NCI-H1436 treated with DMSO at 0.1 percent for 48 hours (cell line): ENCODE measurements at regions not wholly inside any gene's neighbourhood (a gene's known extent, or its start where the extent isn't known, plus 50 kb on each side); places are given as distances from the start of the nearest gene placed in this dataset.
"Not testable (repeated sequence)": the region's sequence is repeated elsewhere in the genome, so short reads cannot be mapped to it uniquely, and the experiment has no call there.

Source experiments
- DNase-seq: peaks from one replicate; lab custom pipeline; 2025; lab: John Stamatoyannopoulos, UW

DNA sequence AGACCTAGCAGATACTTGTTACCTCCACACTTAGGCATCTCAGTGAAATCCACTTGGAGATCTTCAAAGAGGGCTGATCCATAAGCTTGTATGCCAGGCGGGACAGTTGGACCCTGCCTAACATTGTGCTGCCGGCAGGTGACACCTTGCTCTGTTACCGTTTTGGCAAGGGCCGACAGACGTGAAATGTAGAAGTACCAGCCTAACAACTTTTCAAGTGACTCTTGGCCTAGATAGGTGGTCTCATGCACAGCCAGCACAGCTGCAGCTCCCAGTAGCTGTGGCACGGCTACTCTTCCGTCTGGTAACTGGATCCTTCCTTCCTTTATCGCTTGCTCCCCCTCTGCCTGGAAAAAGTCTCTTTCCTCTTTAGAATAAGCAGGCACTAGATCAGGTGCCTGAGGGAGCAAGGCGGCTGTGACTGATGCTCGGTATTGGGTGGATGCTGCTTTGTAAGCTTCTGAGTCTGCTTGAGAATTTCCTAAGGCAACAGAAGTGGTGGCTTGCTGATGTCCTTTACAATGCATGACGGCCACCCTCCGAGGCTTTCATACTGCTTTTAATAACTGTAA lies 713.5 kb downstream of the AMY1C start:
- no peak for DNase-seq

DNA sequence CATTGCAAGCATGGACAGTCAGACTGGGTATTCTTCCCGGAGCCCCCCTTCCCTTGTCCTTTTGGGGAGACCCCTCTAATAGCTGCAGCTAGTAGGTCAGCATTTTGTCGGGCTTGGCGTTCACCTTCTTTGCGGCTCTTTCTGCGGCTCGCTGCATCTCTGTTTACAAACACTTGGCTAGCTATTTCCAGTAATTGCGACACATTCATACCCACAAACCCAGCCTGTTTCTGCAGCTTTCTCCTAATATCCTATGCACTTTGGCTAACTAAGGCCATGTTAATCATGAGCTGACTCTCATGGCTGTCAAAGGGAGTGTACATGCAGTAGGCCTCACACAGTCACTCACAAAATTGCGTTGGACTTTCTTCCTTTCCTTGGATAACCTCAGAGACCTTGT lies 716.4 kb downstream of the AMY1C start:
- no peak for DNase-seq

DNA sequence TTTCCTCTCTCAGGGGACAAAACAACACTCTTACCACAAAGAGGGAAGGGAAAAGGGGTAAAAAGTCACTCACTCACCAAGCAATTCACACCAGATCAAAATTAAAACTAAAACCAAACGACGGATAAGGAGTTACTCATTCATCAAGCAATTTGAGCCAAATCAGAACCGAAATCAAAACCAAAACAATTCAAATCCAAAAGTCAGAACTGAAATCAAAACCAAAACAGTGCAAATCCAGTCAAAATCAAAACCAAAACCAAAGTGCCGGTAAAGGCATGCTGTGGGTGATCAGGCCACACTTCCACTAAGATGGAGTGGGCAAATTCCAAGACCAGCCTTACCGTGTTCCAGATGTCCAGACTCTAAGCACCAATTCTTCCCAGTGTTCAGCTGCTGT lies 717.9 kb downstream of the AMY1C start:
- DNase-seq: no peak

DNA sequence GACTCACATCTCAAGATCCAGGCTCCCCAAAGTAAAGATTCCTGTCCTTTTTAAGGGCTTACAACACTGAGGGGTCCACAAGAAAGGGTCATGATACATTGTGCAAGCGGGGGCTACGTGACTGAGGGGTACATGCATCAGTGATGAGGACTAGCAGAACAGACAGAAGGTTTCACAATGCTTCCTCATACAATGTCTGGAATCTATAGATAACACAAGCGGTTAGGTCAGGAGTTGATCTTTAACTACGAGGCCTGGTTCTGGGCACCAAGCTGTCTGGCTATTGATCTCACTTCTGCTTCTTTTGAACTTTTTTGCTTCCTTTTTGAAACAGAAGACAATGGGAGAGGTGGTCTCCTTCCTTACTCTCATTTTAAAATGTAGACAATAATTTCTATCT lies 718.6 kb downstream of the AMY1C start:
- no peak for DNase-seq

DNA sequence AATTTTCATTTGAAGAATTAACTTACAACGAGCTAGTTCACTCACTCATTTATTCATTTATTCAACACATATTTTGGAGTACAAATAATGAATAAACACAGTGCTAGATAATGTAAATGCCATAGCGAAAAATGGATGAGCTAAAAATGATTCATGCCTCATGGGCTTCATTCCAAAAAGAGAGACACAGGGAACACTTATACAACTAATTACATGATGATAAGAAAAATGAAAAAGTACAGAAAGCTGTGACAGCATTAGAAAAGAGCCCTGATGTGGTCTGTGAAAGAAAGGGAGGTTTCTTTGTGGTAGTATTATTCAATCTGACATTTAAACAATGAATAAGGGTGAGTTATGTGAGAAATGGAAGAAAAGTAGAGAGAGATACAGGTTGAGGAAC lies 726.4 kb downstream of the AMY1C start:
- DNase-seq: no peak

DNA sequence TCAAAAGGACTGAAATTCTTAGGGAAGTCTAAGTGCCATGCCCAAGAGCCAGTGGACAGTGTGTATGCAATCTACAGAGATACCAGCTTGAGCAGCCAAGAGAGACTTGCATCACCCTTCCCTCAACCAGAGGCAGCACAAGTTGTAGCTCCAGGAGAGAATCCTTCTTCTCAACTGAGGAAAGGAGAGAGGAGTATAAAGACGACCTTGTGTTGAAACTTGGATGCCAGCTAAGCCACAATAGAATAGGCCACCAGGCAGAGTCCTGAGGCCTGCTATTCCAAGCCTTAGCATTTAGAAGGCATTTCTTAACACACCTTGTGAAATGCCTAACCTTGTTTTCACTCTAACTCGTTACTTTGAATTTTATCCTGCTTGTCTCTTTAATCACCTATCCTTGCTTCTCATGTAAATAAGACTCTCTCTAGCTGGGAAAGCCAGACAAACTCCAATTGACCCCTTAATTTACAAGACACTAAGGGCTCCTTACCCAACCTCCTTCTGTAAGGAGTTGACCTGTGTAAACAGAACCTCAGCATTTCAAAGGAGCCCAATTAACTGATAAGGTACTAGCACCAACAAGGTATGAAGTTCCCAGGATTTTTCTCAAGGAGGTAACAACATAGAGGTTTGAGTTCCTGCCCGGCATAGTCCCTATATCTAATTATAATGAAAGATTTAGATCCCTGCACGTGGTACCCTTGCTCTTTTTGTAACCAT lies 738.8 kb downstream of the AMY1C start:
- no peak for DNase-seq

DNA sequence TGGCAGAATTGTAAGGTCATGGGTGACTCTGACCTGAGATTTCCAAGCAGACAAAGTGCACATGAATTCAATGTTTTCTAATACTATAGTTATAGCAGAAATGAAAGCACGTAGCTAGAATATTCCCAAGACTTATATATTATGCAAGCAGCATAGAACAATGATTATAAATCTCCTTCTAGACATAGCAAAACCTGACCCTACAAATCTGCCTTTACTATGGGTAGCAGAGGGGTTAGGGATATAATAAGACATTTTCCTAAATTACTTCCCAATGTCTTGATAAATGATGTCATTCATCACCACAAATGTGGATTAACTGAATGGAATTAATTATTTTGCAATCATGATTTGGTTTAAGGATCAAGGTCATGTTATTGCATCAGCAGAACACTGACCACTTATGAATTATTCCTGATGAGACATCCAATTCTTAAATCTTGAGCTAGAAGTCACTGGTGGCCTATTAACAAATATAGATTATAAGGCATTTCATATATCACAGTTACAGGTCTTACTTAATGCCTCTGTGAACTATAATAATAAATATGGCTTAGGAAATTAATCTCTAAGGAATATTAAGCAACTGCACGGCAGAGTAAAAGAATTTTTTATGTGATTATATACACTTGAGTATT lies 776.6 kb downstream of the AMY1C start:
- DNase-seq: no peak

DNA sequence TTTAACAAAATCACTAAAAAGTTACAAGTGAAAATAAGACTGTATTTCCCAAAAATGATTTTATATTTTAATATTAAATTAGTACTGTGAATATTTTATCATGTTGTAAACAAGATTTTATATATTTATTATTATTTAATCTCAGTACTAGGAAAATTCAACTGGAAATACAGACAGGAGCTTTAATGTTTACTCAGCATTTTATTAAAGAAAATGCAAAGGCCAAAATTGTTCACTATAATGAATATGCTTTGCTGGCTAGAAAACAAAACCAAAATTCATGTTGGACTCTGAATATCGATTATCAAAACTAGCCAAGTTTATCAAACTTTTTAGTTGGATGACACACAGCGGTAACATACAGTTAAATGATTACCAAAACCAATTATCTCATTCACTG lies 782.3 kb downstream of the AMY1C start:
- DNase-seq: no peak

DNA sequence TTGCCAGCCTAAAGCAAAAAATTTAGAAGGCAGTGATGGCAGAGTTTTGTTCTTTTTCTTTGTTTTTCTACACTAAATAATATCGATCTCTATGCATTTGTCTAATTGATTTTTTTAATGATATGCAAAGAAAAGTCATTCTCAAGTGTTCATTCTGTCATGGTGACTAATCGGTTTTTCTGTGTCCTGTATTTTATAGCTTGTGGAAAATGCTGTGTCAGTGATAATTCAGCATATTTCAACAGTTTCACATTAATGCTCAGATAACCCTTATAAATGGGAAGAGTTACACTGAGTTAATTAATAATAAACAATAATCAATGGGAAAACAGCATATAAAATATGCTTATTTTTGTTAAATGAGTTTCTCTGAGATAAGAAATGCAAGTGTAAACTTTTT lies 824.9 kb downstream of the AMY1C start:
- DNase-seq: no peak

DNA sequence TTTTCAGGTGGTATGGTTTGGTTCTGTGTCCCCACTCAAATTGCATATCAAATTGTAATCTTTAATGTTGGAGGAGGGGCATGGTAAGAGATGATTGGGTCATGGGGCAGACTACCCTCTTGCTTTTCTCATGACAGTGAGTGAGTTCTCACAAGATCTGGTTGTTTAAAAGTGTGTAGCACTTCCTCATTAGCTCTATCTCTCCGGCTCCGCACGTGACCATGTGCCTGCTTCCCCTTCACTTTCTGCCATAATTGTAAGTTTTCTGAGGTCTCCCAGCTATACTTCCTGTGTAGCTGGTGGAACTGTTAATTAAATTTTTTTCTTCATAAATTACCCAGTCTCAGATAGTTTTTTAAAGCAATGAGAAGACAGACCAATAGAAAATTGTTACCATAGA lies 843.2 kb downstream of the AMY1C start:
- DNase-seq: no peak

DNA sequence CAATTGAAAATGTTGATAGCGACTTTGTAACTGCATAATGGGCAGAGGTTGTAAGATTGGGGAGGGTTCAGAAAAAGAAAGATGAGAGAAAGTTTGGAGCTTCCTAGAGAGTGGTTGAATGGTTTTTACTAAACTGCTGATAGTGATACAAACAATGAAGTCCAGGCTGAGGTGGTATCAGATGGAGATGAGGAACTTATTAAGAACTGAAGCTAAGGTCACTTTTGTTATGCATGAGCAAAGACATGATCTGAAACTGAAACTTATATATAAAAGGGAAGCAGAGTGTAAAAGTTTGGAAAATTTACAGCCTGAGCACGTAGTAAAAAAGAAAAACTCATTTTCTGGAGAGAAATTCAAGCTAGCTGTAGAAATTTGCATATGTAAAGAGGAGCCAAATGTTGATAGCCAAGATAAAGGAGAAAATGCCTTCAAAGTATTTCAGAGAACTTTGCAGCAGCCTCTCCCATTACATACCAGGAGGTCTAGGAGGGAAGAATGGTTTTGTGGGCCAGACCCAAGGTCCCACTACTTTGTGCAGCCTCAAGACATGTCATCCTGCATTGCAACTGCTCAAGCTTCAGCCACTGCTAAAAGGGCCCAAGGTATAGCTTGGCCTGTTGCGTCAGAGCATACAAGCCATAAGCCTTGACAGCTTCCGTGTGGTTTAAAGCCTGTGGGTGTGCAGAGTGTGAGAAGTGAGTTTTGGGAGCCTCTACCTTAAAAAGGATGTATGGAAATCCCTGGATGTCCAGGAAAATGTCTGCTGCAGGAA lies 843.9 kb downstream of the AMY1C start:
- no peak for DNase-seq

DNA sequence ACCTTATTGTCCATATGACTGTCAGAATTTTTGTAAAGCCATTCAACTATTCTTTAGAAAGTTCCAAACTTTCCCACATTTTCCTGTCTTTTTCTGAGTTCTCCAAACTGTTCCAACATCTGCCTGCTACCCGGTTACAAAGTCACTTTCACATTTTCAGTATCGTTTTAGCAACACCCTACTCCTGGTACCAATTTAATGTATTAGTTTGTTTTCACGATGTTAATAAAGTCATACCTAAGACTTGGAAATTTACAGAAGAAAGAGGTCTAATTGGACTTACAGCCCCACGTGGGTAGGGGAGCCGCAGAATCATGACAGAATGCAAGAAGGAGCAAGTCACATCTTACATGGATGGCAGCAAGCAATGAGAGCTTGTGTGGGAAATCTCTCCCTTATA lies 867.8 kb downstream of the AMY1C start:
- DNase-seq: no peak

DNA sequence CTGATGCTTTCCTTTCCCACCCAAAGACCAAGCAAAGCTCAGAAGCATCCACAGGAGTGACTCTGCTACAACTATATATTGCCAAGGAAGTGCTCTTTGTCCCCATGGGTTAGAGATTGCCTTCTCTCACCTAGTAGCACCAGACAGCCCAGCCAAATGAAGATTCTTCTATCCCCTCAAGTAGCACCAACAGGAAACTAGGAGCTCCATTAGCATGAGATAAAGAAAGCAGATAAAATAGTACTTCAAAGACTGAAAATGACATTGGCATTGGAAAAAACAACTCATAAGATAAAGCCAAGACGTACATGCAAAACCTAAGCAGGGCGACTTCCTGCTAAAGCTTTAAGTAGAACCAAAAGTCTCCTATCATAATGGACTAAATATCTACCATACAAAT lies 871.5 kb downstream of the AMY1C start:
- no peak for DNase-seq

DNA sequence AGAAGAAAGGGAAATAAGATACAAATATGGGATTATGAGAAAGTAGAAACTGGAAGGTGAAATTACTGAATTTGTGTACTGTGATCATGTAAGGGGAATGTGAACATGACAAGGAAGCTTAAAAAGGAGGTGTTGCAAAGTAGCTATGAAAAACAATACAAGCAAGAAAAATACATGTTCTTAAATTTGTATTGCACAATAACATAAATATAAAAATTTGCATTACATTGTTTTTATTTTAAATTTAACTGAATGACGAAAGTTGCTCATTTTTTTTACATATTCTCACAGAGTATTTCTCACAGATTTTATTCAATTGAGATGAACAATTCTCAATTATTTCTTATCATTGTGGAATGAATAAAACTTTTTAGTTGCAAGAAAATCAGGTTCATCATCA lies 874.8 kb downstream of the AMY1C start:
- DNase-seq: no peak

DNA sequence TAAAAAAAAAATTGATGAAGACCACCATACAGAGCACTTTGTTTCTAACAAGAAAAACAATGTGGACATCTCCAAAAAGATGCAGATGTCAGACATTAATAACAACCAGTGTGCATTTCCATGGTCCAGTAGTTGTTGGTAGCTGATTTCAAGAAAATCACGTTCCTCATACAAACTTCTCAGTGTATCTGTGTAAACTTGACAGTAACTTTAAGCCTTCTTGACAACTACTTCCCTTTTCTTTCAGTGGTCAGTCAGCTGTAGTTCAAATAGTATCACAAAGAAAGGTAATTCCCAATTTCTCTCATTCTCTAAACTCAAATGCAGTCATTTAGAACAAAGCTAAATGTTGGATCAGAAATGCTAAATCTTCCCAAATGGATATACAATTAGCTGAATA lies 879.9 kb downstream of the AMY1C start:
- no peak for DNase-seq

DNA sequence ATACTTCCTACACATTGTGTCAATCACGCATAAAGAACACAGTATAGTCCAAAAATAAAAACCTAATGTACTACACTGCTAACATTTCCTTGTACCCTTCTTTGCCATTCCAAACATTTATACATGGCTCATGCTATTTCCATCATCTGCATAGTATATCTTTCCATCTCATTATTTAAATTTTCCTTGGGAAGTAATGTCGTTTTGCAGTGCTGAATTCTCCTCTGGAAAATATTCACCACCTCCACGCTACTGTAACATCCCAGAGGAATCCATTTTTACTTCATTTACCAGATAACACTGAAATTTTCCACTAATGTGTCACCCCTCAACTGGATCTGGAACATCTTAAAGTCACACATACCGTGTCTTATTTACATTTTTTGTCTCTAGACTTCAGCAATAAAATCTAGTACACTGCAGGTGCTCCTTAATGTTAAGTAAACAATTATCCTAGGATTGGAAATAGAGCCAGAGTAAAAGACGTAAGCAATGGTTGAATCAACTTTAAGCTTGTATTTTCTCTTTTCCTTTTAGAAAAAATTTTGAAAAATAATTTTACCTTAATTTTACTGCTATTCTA lies 881.0 kb downstream of the AMY1C start:
- no peak for DNase-seq

DNA sequence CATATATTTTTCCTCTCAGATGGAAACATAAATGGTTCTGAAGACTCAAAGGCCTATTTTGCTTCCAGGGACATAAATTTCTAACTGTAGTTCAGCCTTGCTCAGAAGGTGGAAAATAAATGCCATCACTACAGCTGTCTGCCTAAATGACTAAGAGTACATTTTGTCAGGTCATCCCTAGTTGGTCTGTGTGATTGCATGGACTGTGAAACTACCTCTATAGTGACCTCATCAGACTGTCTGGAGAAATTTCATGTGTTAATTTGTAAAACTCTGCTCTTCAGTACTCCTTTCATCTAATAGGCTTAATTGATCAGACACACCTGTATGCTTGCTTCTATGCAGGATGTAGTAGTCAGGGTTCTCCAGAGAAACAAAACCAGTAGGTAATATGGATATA lies 886.9 kb downstream of the AMY1C start:
- no peak for DNase-seq

DNA sequence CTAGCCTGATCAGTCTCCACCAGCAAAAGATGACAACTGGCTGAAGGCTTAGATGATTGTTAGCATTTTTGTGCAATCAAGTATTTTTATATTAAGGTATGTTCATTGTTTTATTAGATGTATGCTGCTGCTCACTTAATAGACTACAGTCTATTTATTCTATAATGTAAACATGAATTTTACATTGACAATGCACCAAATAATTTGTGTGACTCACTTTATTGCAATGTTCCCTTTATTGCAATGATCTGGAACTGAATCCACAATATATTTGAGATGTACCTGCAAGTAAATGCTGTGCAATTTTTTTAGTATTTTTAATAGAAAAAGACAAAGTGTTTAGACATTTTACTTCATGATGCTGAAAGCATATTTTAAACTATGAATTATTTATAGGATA lies 896.5 kb downstream of the AMY1C start:
- no peak for DNase-seq

DNA sequence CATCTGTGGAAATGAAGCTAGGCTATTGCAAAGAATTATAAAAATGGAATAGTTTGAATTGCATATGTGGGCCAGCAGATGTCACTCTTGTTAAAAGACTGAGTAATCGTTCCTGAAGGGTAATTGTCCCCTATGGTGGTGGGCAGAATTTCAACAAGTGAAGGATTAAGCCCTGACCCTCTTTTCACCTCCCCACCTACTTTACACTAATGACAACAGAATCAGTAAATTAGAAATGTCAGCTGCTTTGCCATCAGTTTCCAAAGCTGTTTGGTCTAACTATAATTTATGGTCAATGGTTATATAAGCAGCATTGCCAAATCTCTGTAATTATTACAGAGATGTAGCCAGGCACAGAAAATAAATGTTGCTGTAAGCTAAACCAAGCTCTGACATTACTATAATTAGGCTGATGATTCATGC lies 898.6 kb downstream of the AMY1C start:
- peak; percentile 85 for DNase-seq

DNA sequence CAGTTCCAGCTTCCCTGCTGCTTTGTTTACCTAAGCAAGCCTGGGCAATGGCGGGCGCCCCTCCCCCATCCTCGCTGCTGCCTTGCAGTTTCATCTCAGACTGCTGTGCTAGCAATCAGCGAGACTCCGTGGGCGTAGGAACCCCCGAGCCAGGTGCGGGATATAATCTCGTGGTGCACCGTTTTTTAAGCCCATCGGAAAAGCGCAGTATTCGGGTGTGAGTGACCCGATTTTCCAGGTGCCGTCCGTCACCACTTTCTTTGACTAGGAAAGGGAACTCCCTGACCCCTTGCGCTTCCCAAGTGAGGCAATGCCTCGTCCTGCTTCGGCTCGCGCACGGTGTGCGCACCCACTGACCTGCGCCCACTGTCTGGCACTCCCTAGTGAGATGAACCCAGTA lies 914.7 kb downstream of the AMY1C start:
- DNase-seq: not testable (repeated sequence)

DNA sequence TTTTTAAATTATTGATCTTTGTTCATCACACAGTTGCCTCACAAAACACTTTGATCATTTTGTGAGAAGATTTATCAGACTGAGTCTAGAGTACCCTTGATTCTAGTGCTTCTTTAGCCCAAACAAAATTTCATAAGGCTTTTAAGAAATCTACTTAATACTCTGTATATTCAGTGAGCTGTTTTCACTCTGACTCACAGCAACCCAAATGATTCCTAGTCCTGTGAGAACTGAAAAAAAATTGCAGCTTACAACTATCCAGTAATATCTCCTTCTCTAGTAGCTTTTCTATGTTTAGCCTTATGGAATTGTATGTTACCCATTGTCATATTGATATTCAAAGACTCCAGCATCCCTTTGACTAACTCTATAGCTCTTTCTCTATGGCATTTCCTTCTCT lies 915.6 kb downstream of the AMY1C start:
- no peak for DNase-seq

DNA sequence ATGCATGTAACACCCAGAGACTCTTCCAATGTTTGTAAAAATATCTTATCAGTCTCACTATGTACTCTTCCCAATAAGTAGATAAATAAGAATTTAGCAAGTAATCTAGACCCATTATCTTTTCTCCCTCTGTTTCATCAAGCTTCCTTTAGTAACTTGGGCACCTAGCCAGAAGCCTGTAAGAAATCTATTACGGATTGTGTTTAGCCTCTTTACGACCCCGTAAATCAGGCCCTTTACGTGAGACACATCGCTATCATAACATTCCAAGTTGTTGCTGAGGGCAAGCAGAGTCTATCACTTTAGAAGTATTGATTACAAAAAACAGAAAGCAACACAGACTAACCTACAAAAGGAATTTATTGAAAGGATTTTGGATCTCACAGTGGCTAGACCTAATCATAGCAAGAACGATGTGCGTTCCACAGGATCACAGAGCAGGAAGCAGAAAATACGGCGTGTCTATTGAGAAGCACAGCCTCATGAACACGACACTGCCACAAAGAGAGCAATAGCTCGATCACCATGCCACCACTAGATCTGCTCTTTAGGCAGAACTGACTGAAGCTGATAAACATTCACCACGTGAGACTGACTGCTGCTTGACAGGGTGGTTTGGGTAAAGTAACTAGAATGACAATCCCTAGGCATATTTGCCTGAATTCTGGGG lies 922.1 kb downstream of the AMY1C start:
- DNase-seq: no peak
